NCI-H510A (cell line): ENCODE measurements at regions not wholly inside any gene's neighbourhood (a gene's known extent, or its start where the extent isn't known, plus 50 kb on each side); places are given as distances from the start of the nearest gene placed in this dataset.

Experiments
- DNase-seq: peaks from one replicate; lab custom pipeline; 2025; lab: John Stamatoyannopoulos, UW

GRCh38 chr2:153005071-153005730 is 286.8 kb downstream of the ARL6IP6 start:
- no peak for DNase-seq

DNA sequence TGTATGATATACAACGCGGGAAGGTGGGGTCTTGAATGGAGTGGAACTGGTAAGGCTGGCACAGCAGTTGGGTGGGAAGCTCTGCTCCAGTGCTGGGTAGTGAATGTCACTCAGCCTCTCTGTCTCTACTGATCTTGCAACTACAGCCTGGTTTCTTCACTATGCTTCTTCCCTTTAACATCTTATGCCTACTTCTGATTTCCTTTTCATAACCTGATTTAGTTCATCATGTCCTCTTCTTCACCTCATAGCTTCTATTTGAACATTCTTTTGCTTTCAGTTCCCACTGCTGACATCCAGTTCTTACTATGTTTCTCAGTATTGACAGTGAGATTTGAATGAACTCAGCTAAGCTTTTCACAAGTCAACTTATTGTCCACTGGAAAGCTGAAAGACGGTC is 286.2 kb downstream of the ARL6IP6 start:
- DNase-seq, result no peak

DNA sequence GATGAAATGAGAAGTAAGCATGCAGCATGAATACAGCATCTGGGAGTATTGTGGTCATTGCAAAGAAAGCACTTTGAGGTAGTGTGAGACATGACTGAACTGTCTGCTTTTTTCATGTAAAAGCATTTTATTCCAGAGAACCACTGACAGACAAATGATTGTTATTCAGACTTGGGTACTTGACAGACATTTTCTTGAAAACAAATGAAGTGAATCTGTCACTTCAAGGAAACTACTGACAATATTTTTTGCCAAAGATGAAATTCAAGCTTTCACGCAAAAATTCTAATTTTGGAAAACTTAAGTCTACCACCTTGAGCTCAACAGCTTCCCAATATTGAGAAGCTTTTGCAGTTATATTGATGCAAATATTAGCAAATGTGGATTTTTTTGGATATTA is 255.7 kb downstream of the ARL6IP6 start:
- DNase-seq, result no peak

DNA sequence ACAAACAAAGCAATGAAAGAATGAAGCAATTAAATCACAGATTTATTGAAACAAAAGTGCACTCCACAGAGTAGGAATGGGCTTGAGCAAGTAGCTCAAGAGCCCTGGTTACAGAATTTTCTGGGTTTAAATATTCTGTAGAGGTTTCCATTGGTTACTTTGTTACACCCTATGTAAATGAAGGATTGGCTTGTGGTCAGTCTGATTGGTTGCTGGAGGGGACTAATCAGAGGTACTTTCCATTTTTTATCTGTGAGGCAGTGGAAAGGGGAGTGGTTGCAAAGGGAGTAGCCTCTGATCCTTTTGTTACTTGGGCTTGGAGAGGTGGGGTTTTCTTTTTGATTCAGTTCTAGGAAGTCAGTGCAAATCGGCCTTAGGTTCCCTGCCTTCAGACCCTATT is 253.3 kb downstream of the ARL6IP6 start:
- no peak for DNase-seq

GRCh38 chr2:152962446-152962845 is 244.0 kb downstream of the ARL6IP6 start:
- DNase-seq, result no peak

DNA sequence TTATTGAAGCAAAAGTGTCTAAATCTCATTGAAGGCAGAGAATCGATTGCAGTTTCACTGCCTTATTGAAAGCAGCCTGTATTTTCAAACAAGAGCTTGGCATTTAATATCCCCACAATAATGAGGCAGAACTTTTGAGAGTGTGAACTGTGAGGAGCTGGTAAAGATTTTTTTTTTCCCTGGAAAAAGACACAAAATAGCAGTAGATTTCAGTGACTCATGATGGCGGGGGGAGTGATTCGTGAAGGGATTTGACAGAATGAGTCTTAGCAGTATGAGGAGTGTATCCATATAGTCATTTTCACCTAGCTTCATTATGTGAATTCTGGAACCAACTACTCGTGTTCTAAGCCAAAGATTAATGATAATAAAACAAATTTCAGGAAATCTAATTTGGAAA is 242.9 kb downstream of the ARL6IP6 start:
- no peak for DNase-seq

DNA sequence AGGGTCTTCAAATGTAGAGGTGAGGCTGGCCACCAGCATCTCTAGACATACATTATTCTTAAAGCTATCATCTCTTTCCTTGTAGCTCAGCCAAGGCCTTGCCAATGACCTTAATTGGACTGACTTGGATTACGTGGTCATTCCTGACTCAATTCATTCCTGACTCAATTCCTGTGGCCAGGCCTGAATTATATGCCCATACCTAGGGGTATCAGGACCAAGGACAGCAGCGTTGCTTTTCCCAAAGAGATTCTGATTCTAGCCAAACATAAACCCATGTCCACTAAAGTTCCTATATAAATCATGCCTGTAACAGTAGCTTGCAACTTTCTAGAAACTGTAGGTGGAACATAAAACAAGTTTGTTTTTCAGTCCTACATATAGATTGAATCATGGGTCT is 231.7 kb downstream of the ARL6IP6 start:
- no peak for DNase-seq

GRCh38 chr2:152944099-152944498 is 225.7 kb downstream of the ARL6IP6 start:
- no peak for DNase-seq

DNA sequence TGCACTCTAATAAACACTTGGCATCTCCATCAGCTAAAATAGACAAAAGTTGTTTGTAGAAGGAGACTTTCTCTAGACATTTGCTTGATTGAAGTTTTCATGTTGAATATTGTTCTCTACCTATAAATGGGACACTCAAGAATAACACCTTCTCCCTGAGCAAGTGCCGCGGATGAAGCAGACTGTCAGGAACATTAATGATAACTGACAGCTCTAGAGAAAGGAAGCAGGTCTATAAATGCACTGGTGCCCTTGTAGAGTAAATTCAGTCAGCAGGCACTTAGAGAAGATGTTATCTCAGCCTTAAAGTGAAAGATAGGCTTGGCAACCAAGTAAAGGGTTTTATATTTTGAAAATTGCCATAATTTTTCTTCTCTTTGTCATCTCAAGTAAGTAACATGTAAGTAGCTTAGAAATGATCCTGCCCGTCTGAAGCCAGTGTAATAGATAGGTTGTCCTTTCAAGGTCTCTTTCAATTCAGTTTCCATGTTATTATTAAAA is 224.6 kb downstream of the ARL6IP6 start:
- DNase-seq, result no peak

DNA sequence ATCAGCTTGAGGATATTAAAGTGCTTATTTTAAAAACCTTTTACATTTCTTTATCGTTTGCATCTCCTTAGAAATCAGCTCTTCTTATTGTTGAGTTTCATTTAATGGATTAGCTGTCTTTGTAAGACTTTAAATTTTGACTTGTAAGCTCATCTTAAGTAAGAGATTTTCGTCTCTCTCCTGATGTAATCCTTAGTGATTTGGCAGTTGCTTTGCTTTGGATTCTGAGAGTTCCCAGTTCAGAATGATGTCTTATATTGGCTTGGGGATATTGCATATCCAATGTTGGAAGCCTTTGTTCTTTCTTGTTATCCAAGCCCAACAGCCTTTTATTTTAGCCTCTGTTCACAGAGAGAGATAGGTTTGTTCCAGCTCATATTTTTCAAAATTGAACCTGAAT is 212.1 kb downstream of the ARL6IP6 start:
- DNase-seq, result no peak

GRCh38 chr2:152929628-152930027 is 211.2 kb downstream of the ARL6IP6 start:
- no peak for DNase-seq

- no peak for DNase-seq
These were observed 207.4 kb downstream of the ARL6IP6 start for GRCh38 chr2:152925547-152926448.

DNA sequence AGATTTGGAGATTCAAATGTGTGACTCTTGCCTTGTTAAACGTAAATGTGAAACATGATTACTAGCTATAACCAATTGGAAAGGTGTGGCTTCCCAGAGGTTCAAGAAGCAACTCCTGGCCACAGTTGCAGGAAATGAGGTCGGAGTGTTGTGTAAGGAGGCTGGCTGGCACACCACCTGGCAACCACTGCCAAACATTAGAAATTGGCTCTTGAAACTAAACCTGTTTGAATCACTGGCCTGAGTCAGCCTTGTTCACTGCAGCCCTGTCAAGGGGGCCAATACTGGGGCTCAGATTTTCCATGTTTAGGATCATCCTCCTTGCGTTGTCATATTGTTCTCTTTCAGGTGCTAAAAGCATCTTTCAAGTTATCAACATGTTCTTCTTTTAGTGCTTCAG is 206.3 kb downstream of the ARL6IP6 start:
- peak; percentile 29 for DNase-seq

- no peak for DNase-seq
These were observed 205.8 kb downstream of the ARL6IP6 start for GRCh38 chr2:152924219-152924618.

DNA sequence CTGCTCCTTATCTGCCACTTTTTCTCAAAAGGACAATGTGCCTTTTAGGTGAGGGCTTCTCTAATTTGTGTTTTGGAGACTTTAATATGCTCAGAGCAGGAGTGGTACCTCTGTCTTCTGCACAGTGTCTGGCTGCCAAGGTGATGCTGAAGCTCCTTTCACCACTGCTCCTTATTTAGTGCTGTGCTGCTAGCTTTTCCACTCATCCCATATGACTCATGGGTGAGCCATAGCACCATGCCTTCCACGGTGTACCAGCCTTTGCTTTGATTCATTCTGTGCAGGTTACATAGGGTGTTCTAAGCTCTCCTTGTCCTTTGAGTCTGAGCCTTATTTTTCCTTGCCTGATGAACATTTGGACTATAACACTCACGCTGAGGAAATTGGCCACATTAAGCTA is 202.4 kb downstream of the ARL6IP6 start:
- DNase-seq, result no peak

- DNase-seq, result no peak
These were observed 192.6 kb downstream of the ARL6IP6 start for GRCh38 chr2:152910970-152911369.

GRCh38 chr2:152907046-152907445 is 188.6 kb downstream of the ARL6IP6 start:
- DNase-seq, result no peak

- DNase-seq, result no peak
These were observed 175.6 kb downstream of the ARL6IP6 start for GRCh38 chr2:152894051-152894450.

GRCh38 chr2:152890736-152891135 is 172.3 kb downstream of the ARL6IP6 start:
- DNase-seq, result no peak

GRCh38 chr2:152883951-152884487 is 165.6 kb downstream of the ARL6IP6 start:
- no peak for DNase-seq

DNA sequence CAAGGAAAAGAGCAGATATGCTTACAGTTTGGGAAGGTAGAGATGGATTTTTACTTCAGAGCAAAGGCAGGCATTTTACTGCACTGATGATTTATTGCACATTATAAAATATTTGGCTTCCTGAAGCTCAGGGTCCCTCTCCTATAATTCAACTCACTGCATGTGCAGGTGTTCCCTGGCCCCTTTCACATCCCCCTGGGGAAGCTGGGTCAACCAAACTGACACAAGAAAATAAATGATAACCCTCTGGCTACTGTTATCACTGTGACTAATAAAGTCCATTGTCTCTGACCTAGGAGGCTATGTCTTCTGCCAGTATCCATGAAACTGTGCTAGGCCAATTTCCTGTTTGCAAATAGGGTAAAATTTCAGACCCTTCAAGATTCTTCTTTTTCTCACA is 163.1 kb downstream of the ARL6IP6 start:
- DNase-seq, result no peak

- no peak for DNase-seq
These were observed 160.9 kb downstream of the ARL6IP6 start for GRCh38 chr2:152879275-152879674.
